NAMALWA (cell line): ENCODE measurements at regions not wholly inside any gene's neighbourhood (a gene's known extent, or its start where the extent isn't known, plus 50 kb on each side); places are given as distances from the start of the nearest gene placed in this dataset.
"Not testable (repeated sequence)": the region's sequence is repeated elsewhere in the genome, so short reads cannot be mapped to it uniquely, and the experiment has no call there.

ENCODE experiments used
- DNase-seq: peaks from one replicate; pipeline ENCODE4 v3.0.0-alpha.2; 2015; ENCODE audit warnings: low spot score

- not testable (repeated sequence) for DNase-seq
These were observed 749.3 kb upstream of the ARRDC3 start for GRCh38 chr5:92132294-92132908.

- DNase-seq = no peak
These were observed 743.1 kb upstream of the ARRDC3 start for GRCh38 chr5:92126182-92126581.

DNA sequence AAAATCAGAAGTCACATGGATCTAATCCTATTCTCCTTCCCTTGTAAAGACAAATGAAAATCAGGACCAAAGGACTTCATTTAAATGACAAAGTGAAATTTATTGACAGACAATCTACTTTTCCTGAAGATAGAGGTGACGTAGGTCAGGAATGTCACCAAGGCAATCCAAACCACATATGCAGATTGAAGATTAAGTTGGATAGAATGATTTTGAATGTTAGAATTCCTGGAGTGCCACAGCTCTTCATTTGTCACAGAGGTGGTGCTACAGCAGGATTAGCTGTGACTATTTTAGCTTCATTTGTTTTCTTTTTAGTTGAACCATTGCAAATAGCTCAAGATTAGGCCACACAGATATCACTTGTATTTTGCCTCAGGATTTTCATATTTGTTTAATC lies 736.0 kb upstream of the ARRDC3 start:
- no peak for DNase-seq

DNA sequence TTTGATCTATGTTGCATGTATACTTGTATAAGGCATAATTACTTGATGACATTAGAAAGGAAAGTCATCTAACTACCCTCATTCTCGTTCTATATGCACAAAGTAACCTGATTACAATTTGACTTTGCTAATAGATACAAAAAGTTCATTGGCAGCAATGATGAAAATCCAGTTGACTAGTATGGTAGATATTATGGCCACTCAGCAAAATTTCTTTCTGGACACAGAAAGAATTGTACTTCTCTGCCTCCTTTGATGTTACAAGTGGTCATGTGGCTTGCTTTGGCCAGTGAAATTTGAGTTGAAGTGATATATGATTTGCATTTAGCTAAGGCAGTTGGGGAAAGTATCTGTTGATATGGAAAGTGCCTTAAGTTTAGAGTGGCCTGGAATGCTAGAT lies 723.7 kb upstream of the ARRDC3 start:
- no peak for DNase-seq

DNA sequence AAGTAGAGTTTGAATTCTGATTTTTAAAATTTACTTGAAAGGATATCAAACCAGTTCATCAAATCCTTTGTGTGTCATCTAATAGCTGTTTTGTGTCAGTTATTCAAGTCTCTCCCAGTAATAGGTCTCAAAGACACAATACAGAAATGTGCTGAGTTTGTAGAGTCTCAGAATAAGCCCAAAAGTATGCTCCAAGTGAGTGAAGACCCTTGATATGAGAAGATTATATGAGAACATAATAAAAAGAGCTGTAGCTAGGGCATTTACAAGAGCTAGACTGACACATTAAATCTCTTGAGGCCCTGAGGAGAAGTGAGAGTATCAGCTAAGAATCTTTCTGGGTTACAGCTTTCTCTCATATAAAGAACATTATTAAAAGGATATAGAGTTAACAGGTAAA lies 721.0 kb upstream of the ARRDC3 start:
- DNase-seq = no peak

- DNase-seq = no peak
These were observed 719.2 kb upstream of the ARRDC3 start for GRCh38 chr5:92102313-92102712.

DNA sequence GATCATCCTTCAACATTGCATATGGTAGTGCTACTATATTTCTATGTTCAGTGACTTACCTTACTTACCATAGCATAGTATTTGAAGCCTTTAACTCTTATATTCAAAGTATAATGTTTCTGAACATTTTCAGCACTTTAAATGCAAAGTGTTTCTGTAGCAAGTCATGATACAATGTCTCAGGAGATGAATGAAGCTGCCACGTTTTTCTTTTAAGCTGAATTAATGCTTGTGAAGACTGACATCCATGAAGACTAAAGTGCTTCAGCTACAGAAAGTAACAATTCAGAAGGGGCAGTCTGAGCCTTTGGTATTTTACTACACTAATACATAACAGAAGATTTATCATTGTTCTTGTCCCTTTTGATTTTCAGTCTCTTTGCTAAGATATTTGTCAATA lies 709.1 kb upstream of the ARRDC3 start:
- no peak for DNase-seq

DNA sequence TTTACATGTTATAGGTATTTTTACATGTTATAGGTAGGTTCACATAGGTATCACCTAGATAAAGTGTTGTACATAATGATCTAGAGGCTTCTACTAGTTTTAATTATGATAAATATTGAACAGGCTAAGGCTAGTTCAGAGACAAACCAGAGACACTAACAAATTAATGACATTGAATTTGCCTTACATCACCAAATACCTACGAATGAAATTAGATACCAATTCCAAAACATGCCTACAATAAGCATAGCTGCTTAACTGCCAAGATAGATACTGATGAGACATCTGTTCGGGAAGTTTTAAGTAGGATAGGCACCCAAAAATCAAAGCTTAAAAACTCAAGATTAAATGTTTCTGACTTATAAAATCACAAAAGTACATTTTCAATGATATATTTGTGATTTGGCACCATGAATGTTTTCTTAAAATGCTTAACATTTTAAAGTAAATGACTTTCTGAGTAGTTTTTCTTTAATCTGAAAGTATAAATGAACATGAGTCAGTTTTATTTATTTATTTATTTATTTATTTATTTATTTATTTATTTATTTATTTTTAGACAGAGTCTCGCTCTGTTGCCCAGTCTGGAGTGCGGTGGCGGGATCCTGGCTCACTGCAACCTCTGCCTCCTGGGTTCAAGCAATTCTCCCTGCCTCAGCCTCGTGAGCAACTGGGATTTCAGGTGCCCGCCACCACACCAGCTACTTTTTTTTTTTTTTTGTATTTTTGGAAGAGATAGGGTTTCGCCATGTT lies 703.1 kb upstream of the ARRDC3 start:
- no peak for DNase-seq

GRCh38 chr5:92081958-92082712 lies 699.0 kb upstream of the ARRDC3 start:
- DNase-seq = no peak

DNA sequence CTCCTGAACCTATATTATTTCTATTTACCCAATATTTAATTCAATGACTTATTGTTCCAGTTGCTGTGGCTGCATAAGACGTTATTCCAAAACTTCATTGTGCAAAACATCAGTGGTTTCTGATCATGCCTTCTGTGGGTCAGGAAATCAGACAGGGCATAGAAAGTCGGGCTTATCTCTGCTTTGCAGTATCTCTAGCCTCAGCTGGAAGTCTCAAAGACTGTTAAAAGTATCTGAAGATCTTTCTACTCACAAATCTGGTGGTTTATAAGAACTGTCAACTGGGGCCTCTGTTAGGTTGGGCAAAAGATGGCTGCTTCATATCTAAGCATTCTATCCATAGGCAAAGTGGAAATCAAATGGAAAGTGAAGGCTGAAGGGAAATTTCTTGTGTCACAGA lies 687.7 kb upstream of the ARRDC3 start:
- no peak for DNase-seq

- no peak for DNase-seq
These were observed 681.9 kb upstream of the ARRDC3 start for GRCh38 chr5:92064993-92065392.

DNA sequence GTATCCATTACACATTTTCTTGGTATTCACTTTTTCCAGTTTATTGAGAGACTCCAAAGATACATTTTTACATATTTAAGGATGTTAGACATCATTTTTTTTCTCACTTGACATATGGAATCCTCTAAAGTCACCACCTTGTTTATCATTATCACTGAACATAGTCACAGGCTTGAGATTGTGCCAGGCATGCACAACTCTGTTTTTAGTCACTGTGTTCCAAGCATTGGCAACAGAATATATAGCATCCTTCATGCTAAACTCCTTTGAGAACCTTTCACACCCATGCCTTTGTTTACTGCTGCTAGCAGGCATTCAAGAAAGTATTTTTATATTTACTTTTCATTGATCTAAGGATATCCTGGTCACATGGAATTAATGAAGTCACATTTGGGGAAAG lies 668.6 kb upstream of the ARRDC3 start:
- DNase-seq = no peak

DNA sequence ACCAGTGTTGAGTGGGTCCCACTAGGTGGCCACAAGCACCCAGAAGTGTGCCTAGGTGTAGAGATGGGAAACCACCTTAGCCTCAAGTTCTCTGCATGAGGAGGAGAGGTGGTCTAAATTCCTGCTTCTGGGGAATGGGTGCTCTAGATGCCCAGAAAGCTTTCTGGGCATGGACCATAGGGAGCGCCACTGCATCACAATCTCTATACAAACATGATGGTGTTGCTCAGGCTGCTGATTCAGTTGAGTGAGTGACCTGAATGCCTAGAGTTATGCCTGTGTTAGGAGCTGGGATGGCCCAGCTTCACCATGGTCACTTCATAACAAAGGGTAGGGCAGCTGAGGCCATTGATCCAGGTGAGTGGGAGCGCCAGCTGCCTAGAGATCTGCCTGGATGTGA lies 667.9 kb upstream of the ARRDC3 start:
- DNase-seq = no peak

DNA sequence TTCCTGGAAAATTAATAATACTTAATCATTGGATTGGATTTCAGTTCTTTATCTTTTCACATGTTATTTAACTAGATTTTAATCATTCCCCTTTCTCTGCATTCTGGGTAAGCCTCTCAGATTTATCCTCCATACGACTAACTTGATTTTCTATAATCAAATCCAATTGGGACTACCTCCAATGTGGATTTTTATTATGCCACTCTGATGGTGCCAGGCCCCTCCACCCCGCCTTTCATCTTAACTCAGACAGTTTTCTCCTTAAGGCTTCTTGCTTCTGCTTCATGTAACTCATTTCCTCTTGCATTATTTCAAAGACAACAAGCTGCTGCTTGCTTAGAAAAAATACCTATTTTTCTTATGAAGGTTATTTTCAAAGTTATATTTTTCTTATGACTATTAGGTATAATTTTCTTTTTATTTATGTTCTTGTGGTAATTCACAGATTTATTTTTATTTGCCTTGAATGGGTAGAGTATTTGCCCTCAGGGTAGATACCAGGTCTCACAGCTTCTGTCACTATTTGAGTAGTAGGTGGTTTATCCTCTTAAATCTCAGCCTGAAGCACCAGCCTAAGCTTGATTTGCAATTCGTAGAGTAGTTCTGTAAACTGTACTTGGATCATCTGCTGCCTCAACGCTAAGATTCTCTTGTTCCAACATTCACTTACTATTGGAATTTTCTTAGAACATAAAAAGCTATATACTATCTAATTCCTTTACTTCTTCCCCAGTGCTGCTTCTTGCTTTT lies 659.0 kb upstream of the ARRDC3 start:
- no peak for DNase-seq

GRCh38 chr5:92041206-92041605 lies 658.1 kb upstream of the ARRDC3 start:
- DNase-seq = no peak

- DNase-seq = not testable (repeated sequence)
These were observed 646.7 kb upstream of the ARRDC3 start for GRCh38 chr5:92029792-92030191.

- DNase-seq = no peak
These were observed 640.4 kb upstream of the ARRDC3 start for GRCh38 chr5:92023555-92023954.

GRCh38 chr5:92023141-92023471 lies 640.0 kb upstream of the ARRDC3 start:
- DNase-seq = no peak

DNA sequence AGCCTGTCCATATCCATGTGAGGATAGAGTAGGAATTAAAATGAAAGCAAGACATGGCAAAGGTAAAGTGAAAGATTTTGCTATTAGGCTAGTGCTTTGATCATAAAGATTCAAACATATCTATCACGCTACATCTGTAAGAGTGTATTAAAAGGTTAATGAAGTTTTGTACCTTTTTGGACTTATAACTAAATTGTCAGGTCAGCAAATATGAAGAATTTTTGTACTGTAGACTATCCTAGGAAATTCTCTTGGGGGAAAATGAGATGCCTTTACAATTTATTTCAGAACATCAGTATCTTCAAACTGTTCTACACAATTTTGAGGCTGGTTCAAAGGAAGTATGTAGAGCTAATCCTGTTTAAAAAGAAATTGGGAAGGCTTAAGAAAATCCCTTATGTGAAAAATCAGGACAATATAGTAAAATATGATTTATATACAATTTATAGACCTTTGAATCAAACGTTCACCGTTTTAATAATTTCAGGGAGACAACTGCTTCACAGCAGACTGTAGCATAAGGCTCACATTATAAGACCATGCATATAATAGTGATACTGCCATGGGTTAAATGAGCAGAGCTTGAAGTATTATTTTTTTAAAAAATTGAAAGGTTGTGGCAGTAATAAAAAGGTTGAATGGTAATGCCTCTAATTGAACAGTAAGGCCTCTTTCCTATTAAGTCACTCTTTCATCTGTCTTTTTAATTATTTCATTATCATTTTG lies 639.5 kb upstream of the ARRDC3 start:
- no peak for DNase-seq

GRCh38 chr5:92019376-92019990 lies 636.4 kb upstream of the ARRDC3 start:
- no peak for DNase-seq

DNA sequence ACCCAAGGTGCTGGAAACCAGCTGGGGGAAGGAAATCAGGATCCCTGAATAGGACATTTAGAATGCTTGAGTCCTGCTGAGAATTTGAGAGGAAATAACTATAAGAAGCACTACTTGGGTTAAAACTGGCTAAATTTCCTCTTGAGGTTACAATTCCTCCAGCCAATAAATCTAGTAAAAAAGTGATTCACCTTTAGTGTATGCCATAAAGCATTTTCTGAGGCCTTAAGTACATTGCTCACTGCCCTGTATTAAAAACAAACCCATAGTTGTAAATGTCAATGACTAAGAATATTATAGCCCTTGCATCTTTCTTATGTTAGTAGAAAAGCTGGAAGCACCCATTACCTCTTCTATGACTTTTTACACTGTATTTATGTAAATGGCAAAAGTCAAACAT lies 634.7 kb upstream of the ARRDC3 start:
- DNase-seq = no peak

DNA sequence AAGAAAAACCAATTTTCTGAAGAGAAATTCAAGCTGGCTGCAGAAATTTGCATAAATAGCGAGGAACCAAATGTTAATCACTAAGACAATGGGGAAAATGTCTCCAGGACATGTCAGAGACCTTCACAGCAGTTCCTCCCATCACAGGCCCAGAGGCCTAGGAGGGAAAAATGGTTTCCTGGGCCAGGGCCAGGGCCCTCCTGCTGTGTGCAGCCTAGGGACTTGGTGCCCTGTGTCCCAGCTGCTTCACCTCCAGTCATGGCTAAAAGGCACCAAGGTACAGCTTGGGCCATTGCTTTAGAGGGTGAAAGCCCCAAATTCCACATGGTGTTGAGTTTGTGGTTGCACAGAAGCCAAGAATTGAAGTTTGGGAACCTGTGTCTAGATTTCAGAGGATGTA lies 628.7 kb upstream of the ARRDC3 start:
- not testable (repeated sequence) for DNase-seq
